ENCODE measurements at regions not wholly inside any gene's neighbourhood (a gene's known extent, or its start where the extent isn't known, plus 50 kb on each side); places are given as distances from the start of the nearest gene placed in this dataset.

- no peak for TF ChIP-seq POLR2A (IDR thresholded peaks at IDR 0.05)
- TF ChIP-seq, protein P1, sequence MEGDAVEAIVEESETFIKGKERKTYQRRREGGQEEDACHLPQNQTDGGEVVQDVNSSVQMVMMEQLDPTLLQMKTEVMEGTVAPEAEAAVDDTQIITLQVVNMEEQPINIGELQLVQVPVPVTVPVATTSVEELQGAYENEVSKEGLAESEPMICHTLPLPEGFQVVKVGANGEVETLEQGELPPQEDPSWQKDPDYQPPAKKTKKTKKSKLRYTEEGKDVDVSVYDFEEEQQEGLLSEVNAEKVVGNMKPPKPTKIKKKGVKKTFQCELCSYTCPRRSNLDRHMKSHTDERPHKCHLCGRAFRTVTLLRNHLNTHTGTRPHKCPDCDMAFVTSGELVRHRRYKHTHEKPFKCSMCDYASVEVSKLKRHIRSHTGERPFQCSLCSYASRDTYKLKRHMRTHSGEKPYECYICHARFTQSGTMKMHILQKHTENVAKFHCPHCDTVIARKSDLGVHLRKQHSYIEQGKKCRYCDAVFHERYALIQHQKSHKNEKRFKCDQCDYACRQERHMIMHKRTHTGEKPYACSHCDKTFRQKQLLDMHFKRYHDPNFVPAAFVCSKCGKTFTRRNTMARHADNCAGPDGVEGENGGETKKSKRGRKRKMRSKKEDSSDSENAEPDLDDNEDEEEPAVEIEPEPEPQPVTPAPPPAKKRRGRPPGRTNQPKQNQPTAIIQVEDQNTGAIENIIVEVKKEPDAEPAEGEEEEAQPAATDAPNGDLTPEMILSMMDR (IDR thresholded peaks at IDR 0.05), result no peak
- Histone ChIP-seq H3K4me3 (no peak overlapping the region), H3K27me3 (no peaks in the 10 kb centered on the region), H3K36me3 (no peaks in the 10 kb centered on the region), H3K4me1 (peaks cover 0 to 11% (median 7%) of the 10 kb centered on the region in 4 donors), H3K27ac (no peak overlapping the region), H3K9me3 (no peaks in the 10 kb centered on the region)
- no peak for DNase-seq
Measured at GRCh38 chr15:70197318-70197944, 99.7 kb upstream of the TLE3 start.

- peaks cover 0 to 4% (median 0%) of the 10 kb centered on the region in 4 donors for H3K9me3 ChIP-seq
- TF ChIP-seq POLR2A (IDR thresholded peaks at IDR 0.05), result no peak
- TF ChIP-seq, protein P1 (IDR thresholded peaks at IDR 0.05), result no peak
- DNase-seq, result peak in 2 of 3 donors; percentile 59 to 66
- H3K36me3 ChIP-seq, result no peaks in the 10 kb centered on the region
- no peak overlapping the region for H3K4me3 ChIP-seq
- no peaks in the 10 kb centered on the region for H3K27me3 ChIP-seq
- H3K27ac ChIP-seq, result no peak overlapping the region
- H3K4me1 ChIP-seq, result peaks cover 0 to 11% (median 7%) of the 10 kb centered on the region in 4 donors
Measured at GRCh38 chr15:70196372-70197316, 98.9 kb upstream of the TLE3 start.

DNA sequence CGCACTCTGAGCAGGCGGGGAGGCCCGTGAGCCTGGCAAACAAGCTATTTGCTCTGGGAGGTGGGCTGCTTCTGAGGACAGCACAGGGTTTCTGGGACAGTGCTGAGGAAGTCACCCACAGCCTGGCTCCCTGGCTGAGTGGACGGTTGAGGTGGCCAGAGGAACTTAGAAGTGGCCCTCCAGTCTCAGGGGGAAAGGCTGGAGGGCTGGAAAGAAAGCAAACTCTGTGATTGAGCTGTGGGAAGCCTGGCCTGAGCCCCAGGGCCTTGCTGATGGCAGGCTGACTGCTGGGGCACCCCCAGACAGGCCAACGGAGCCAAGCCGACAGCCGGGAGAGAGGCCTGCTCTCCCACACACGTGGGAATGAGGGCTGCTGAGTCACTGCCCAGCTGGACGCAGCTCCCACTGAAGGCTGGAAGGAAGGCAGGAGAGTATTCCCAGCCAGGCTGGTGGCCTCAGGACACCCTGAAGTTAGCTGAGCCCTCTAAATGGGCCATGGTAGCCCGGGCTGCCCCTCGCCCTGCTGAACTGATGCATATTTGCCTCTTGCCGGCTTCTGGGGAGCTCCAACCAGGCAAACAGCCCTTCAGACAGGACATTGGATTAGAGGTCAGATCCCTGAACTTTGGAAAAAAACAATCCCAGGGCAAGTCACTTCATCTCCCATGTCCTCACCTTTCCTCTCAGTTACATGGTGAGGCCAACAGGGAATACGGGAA is 98.0 kb upstream of the TLE3 start:
- Histone ChIP-seq H3K4me1 (peaks cover 0 to 11% (median 7%) of the 10 kb centered on the region in 4 donors), H3K27ac (no peak overlapping the region), H3K9me3 (peaks cover 0 to 7% (median 0%) of the 10 kb centered on the region in 4 donors), H3K4me3 (no peak overlapping the region), H3K27me3 (no peaks in the 10 kb centered on the region), H3K36me3 (no peaks in the 10 kb centered on the region)
- no peak for TF ChIP-seq POLR2A (IDR thresholded peaks at IDR 0.05)
- TF ChIP-seq, protein P1 (IDR thresholded peaks at IDR 0.05), result no peak
- DNase-seq, result peak in 2 of 3 donors; percentile 21 to 55

GRCh38 chr15:70195171-70195570 is 97.5 kb upstream of the TLE3 start:
- no peaks in the 10 kb centered on the region for H3K36me3 ChIP-seq
- TF ChIP-seq POLR2A (IDR thresholded peaks at IDR 0.05), result no peak
- TF ChIP-seq, protein P1 (IDR thresholded peaks at IDR 0.05), result no peak
- no peak overlapping the region for H3K27ac ChIP-seq
- H3K27me3 ChIP-seq, result no peaks in the 10 kb centered on the region
- peaks cover 0 to 7% (median 0%) of the 10 kb centered on the region in 4 donors for H3K9me3 ChIP-seq
- peaks cover 0 to 11% (median 7%) of the 10 kb centered on the region in 4 donors for H3K4me1 ChIP-seq
- no peak for DNase-seq
- no peak overlapping the region for H3K4me3 ChIP-seq

DNA sequence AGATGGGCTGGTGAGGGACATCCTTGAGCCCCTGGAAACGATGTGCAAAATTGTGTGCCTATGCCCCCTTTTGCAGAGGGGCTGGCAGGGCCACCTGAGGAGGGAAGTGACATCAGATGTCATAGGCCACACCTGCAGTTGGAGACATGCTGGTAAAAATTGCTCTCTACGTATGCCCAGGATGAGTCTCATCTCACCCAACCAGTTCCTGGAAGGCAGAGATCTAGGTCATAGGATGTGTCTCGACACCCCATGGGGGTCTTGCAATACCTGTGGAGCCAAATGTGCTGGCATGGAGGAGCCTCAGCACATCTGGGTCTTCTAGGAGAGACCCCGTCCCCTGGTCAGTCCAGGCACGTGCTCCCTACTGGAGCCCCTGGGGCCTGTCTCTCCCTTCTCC is 96.5 kb upstream of the TLE3 start:
- H3K9me3 ChIP-seq, result peaks cover 0 to 7% (median 0%) of the 10 kb centered on the region in 4 donors
- H3K27ac ChIP-seq, result no peak overlapping the region
- DNase-seq, result no peak
- no peaks in the 10 kb centered on the region for H3K36me3 ChIP-seq
- no peak overlapping the region for H3K4me3 ChIP-seq
- TF ChIP-seq POLR2A (IDR thresholded peaks at IDR 0.05), result no peak
- TF ChIP-seq, protein P1 (IDR thresholded peaks at IDR 0.05), result no peak
- peaks cover 0 to 11% (median 7%) of the 10 kb centered on the region in 4 donors for H3K4me1 ChIP-seq
- no peaks in the 10 kb centered on the region for H3K27me3 ChIP-seq
